ENCODE measurements at regions not wholly inside any gene's neighbourhood (a gene's known extent, or its start where the extent isn't known, plus 50 kb on each side); places are given as distances from the start of the nearest gene placed in this dataset.
"Not testable (repeated sequence)": the region's sequence is repeated elsewhere in the genome, so short reads cannot be mapped to it uniquely, and the experiment has no call there.

DNA sequence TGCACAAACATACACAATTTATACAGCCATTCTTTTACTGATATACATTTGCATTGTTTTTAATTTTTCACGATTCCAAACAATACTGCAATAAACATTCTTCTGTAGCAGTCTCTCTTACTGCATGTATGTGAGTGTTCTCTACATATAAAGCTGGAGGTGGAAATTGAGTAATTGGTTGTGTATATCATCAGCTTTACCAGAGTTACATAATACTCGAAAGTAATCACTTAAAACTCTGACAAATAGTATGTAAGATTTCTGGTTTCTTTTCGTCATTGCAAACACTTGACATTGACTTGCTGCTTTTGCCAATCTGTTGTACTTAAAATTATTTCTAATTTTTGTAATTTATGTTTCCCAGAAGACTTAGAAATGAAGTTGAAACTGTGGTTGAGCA lies 110.2 kb downstream of the TDRD15 start:
- TF ChIP-seq ZFX (IDR thresholded peaks at IDR 0.05) = no peak
- TF ChIP-seq, protein P1, sequence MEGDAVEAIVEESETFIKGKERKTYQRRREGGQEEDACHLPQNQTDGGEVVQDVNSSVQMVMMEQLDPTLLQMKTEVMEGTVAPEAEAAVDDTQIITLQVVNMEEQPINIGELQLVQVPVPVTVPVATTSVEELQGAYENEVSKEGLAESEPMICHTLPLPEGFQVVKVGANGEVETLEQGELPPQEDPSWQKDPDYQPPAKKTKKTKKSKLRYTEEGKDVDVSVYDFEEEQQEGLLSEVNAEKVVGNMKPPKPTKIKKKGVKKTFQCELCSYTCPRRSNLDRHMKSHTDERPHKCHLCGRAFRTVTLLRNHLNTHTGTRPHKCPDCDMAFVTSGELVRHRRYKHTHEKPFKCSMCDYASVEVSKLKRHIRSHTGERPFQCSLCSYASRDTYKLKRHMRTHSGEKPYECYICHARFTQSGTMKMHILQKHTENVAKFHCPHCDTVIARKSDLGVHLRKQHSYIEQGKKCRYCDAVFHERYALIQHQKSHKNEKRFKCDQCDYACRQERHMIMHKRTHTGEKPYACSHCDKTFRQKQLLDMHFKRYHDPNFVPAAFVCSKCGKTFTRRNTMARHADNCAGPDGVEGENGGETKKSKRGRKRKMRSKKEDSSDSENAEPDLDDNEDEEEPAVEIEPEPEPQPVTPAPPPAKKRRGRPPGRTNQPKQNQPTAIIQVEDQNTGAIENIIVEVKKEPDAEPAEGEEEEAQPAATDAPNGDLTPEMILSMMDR (conservative IDR thresholded peaks at IDR 0.05) = no peak
- H3K27ac ChIP-seq = no peak overlapping the region

DNA sequence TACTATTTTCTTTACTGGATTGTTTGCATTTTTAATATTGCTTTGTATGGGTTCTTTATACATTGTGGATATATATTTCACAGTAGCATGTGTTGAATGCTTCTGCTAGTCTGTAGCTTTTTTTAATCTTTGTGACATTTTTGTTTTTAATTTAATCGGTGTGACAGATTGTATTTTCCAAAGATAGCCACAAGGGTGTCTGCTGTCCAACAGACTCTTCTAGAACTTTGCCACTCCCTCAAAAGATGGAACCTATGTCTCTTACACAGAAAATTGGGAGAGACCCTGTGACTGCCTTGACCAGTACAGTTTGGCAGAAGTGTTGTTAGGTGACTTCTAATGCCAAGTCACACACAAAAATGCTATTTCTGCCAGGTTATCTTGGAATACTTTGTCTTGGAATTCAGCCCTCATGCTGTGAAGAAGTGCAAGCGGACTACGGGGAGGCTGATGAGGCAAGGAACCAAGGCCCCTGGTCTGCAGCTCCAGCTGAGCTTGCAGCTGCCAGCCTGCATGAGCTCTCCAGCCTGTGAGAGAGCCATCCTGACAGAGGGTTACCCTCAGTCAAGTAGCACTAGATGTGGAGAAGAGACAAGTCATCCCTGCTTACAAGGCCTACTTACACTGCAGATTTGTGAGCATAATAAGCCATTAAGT lies 110.8 kb downstream of the TDRD15 start:
- H3K27ac ChIP-seq = no peak overlapping the region
- TF ChIP-seq, protein P1 (conservative IDR thresholded peaks at IDR 0.05) = no peak; the same call in 1 of the 2 replicates
- no peak for TF ChIP-seq ZFX (IDR thresholded peaks at IDR 0.05)

- not testable (repeated sequence) for H3K27ac ChIP-seq
These were observed 116.0 kb downstream of the TDRD15 start for GRCh38 chr2:21239749-21240148.

GRCh38 chr2:21244161-21244560 lies 120.4 kb downstream of the TDRD15 start:
- H3K27ac ChIP-seq = no peak overlapping the region
- TF ChIP-seq, protein P1 (conservative IDR thresholded peaks at IDR 0.05) = no peak
- no peak for TF ChIP-seq ZFX (IDR thresholded peaks at IDR 0.05)

- H3K27ac ChIP-seq = no peak overlapping the region
- TF ChIP-seq, protein P1 (conservative IDR thresholded peaks at IDR 0.05) = no peak
- TF ChIP-seq ZFX (IDR thresholded peaks at IDR 0.05) = no peak
These were observed 121.8 kb downstream of the TDRD15 start for GRCh38 chr2:21245565-21245964.

DNA sequence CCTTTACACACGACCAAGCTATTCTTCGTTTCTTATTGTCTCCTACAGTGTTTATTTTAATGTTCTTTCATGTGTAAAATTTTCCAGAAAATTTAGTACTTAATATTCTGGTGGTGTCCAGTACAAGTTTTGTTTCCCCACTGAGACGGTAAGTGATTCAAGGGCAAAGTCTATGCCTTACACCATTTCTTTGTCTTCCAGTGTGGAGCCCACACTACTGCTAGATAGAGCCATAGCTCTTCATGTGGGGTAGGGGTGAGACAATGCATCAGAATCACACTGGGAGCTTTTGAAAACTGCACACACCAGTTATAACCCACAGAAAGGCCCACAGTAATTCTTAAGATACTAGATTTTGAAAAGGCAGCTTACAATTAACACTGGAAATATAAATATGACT lies 125.6 kb downstream of the TDRD15 start:
- TF ChIP-seq ZFX (IDR thresholded peaks at IDR 0.05) = no peak
- TF ChIP-seq, protein P1 (conservative IDR thresholded peaks at IDR 0.05) = no peak
- no peak overlapping the region for H3K27ac ChIP-seq

DNA sequence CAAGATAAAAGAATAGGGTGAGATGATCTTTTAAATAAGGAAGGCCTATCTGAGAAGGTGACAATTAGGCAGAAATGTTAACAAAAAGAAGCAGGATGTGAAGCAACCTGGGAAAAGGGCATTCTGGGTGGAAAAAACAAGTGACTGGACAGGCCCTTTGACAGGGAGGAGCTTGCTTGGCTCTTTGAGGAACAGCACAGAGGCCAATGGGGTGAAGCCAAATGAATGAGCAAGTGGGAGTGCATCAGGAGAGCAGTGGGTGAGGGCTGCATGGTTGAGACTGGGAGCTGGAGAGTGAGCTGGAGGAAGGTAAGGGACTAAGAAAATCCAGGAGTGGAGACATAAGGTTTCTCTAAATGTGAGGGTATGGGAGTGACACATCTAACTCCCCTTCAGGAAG lies 126.9 kb downstream of the TDRD15 start:
- no peak overlapping the region for H3K27ac ChIP-seq
- TF ChIP-seq ZFX (IDR thresholded peaks at IDR 0.05) = no peak
- TF ChIP-seq, protein P1 (conservative IDR thresholded peaks at IDR 0.05) = no peak

Data from C4-2B (cell line).